ENCODE measurements at regions not wholly inside any gene's neighbourhood (a gene's known extent, or its start where the extent isn't known, plus 50 kb on each side); places are given as distances from the start of the nearest gene placed in this dataset.

DNA sequence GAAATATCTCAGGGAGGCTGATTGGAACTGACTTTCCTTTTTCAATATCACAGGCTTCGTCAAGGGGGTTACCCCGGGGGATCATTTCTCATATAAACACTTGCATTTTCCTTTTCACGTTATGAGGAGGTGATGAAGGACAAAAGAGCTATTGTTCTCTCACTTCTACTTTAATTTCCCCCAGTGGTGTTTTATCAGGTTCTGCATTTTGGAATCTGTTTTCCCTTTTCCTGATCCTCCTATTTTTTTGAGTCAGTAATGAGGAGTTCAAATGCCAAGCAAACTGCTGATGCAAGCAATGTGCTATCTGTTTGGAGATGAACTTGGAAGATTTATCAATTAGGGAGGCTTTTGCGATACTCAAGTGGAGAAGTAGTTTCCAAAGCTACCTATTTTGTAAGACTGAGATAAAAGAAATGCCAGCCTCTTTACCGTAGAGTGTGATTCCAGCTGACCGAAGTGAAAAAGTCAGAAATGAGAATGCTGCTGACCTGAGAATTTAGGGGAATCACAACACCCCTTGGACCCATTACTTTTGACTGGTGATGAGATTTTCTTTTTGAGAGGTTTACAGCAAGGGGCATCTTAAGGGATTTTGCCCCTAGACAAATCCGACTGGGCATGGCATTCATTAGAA is 556.0 kb downstream of the RNF144A start (continued):
- TF ChIP-seq, protein P1, sequence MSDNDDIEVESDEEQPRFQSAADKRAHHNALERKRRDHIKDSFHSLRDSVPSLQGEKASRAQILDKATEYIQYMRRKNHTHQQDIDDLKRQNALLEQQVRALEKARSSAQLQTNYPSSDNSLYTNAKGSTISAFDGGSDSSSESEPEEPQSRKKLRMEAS (IDR thresholded peaks at IDR 0.05): no peak

DNA sequence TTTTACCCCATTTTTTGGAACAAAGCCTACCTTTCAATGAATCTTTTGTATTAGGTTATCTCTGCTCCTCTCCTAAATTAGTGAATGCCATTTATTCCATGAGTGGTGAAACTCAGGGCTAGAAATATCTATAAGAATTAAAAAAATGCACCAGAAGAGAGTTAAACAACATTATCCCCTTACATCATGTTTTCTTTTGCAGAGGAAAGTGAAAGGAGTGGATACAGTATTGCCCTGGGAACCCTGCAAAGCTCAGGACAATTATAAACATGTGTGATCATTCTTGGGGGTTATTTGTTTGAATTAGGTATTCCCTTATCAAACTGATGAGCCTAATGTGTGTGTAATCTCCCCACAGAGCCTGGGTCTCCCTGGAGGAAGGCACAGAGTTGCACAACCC is 559.2 kb downstream of the RNF144A start:
- DNase-seq (ENCODE audit: low read depth, low spot score) (no peak), ATAC-seq (no peak)
- no peaks in the 10 kb centered on the region for H4K20me1 ChIP-seq (ENCODE audit: insufficient read depth)
- RAD21 ChIA-PET (ENCODE audit: low non-redundant PET in 1 of 2, low total read pairs in 2 of 2, uncharacterized antibody in 2 of 2, unreplicated experiment in 2 of 2): no interaction called here
- H3K27ac ChIP-seq (ENCODE audit: low read depth, low read length): no peak overlapping the region
- H3K36me3 ChIP-seq (ENCODE audit: control insufficient read depth in 1 of 2, insufficient read depth in 2 of 2, low read length in 2 of 2): no peaks in the 10 kb centered on the region
- POLR2A ChIA-PET: no interaction called here
- H3K4me2 ChIP-seq (ENCODE audit: low read length): no peak overlapping the region
- H2AFZ ChIP-seq (ENCODE audit: low read depth, low read length, poor library complexity, severe bottlenecking): no peak overlapping the region
- peaks cover 13% of the 10 kb centered on the region for H3K27me3 ChIP-seq (ENCODE audit: insufficient read depth, low read length)
- intact Hi-C loops (cut with micrococcal nuclease): no loop called here
- CTCF ChIA-PET: no interaction called here
- no TSS peak for BruUV-seq (replicated peaks)
- no peaks in the 10 kb centered on the region for H3K4me1 ChIP-seq (ENCODE audit: control insufficient read depth in 1 of 2, insufficient read depth in 2 of 2, low read length in 2 of 2)
- no peak for TF ChIP-seq ELF1 (IDR thresholded peaks at IDR 0.05; ENCODE audit: borderline replicate concordance, low read depth)
- TF ChIP-seq SP1 (IDR thresholded peaks at IDR 0.05; ENCODE audit: low read depth): no peak
- TF ChIP-seq EGR1 (IDR thresholded peaks at IDR 0.05; ENCODE audit: low read depth): no peak
- no peak for TF ChIP-seq CTCF (IDR thresholded peaks at IDR 0.05 in 2 of 3, conservative IDR thresholded peaks at IDR 0.05 in 1 of 3; ENCODE audit: borderline replicate concordance in 1 of 3, insufficient read depth in 1 of 3, low read depth in 2 of 3, low read length in 2 of 3)
- no peak for TF ChIP-seq CBX3 (IDR thresholded peaks at IDR 0.05; ENCODE audit: low read depth)
- TF ChIP-seq JUND (IDR thresholded peaks at IDR 0.05): no peak
- TF ChIP-seq, protein P2, sequence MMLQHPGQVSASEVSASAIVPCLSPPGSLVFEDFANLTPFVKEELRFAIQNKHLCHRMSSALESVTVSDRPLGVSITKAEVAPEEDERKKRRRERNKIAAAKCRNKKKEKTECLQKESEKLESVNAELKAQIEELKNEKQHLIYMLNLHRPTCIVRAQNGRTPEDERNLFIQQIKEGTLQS (IDR thresholded peaks at IDR 0.05): no peak
- no peak for TF ChIP-seq EZH2phosphoT487 (IDR thresholded peaks at IDR 0.05; ENCODE audit: borderline replicate concordance)
- TF ChIP-seq TCF7L2 (IDR thresholded peaks at IDR 0.05; ENCODE audit: borderline replicate concordance, extremely low read depth, insufficient read depth, insufficient read length): no peak
- no peak for TF ChIP-seq FOSL1 (IDR thresholded peaks at IDR 0.05; ENCODE audit: low read depth)
- no peak for TF ChIP-seq POLR2A (IDR thresholded peaks at IDR 0.05; ENCODE audit: borderline replicate concordance, extremely low read depth, insufficient read depth, insufficient read length)
- no peak for TF ChIP-seq SRF (IDR thresholded peaks at IDR 0.05; ENCODE audit: low read depth)
- TF ChIP-seq REST (IDR thresholded peaks at IDR 0.05; ENCODE audit: low read depth): no peak
- TF ChIP-seq ZNF274 (IDR thresholded peaks at IDR 0.05; ENCODE audit: low read depth, low read length): no peak
- TF ChIP-seq, protein P3, sequence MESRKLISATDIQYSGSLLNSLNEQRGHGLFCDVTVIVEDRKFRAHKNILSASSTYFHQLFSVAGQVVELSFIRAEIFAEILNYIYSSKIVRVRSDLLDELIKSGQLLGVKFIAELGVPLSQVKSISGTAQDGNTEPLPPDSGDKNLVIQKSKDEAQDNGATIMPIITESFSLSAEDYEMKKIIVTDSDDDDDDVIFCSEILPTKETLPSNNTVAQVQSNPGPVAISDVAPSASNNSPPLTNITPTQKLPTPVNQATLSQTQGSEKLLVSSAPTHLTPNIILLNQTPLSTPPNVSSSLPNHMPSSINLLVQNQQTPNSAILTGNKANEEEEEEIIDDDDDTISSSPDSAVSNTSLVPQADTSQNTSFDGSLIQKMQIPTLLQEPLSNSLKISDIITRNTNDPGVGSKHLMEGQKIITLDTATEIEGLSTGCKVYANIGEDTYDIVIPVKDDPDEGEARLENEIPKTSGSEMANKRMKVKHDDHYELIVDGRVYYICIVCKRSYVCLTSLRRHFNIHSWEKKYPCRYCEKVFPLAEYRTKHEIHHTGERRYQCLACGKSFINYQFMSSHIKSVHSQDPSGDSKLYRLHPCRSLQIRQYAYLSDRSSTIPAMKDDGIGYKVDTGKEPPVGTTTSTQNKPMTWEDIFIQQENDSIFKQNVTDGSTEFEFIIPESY (IDR thresholded peaks at IDR 0.05; ENCODE audit: extremely low read depth, insufficient replicate concordance, low read length): no peak
- no peak overlapping the region for H3K4me3 ChIP-seq (replicated peaks in 1 of 2; ENCODE audit: low read depth in 1 of 2, low read length in 2 of 2)
- H3K9ac ChIP-seq (ENCODE audit: low read length): no peak overlapping the region
- no peaks in the 10 kb centered on the region for H3K79me2 ChIP-seq (ENCODE audit: insufficient read depth, low read length)
- H3K9me2 ChIP-seq (ENCODE audit: insufficient read depth): no peaks in the 10 kb centered on the region
- H3K9me3 ChIP-seq (ENCODE audit: control insufficient read depth in 1 of 2, insufficient read depth in 1 of 2, low read depth in 1 of 2, low read length in 2 of 2): no peaks in the 10 kb centered on the region
